HG03457 (cell line): ENCODE measurements at regions not wholly inside any gene's neighbourhood (a gene's known extent, or its start where the extent isn't known, plus 50 kb on each side); places are given as distances from the start of the nearest gene placed in this dataset.
"Not testable (repeated sequence)": the region's sequence is repeated elsewhere in the genome, so short reads cannot be mapped to it uniquely, and the experiment has no call there.

Experiments used
- ATAC-seq: cut with Tn5 transposase; IDR thresholded peaks from one replicate; pipeline ENCODE4 v1.9.1; 2021; ENCODE audit warnings: moderate number of reproducible peaks; ENCODE audit not compliant: unreplicated experiment

- no peak for ATAC-seq
Observed at GRCh38 chr5:54885636-54886035, 99.8 kb downstream of the ESM1 start.

- ATAC-seq: no peak
Observed at GRCh38 chr5:54884195-54884536, 101.2 kb downstream of the ESM1 start.

- no peak for ATAC-seq
Observed at GRCh38 chr5:54883374-54884194, 101.8 kb downstream of the ESM1 start.

GRCh38 chr5:54882841-54883240 lies 102.6 kb downstream of the ESM1 start:
- ATAC-seq: no peak

- ATAC-seq: no peak
Observed at GRCh38 chr5:54882101-54882500, 103.3 kb downstream of the ESM1 start.

- ATAC-seq: no peak
Observed at GRCh38 chr5:54881286-54882005, 103.9 kb downstream of the ESM1 start.

GRCh38 chr5:54876976-54877375 lies 108.4 kb downstream of the ESM1 start:
- no peak for ATAC-seq

GRCh38 chr5:54876556-54876955 lies 108.8 kb downstream of the ESM1 start:
- no peak for ATAC-seq

- no peak for ATAC-seq
Observed at GRCh38 chr5:54874337-54875021, 110.9 kb downstream of the ESM1 start.

GRCh38 chr5:54873691-54874090 lies 111.7 kb downstream of the ESM1 start:
- ATAC-seq: no peak

- ATAC-seq: no peak
Observed at GRCh38 chr5:54872810-54873209, 112.6 kb downstream of the ESM1 start.

GRCh38 chr5:54870271-54870670 lies 115.1 kb downstream of the ESM1 start:
- ATAC-seq: no peak

GRCh38 chr5:54869691-54870090 lies 115.7 kb downstream of the ESM1 start:
- ATAC-seq: no peak

- ATAC-seq: no peak
Observed at GRCh38 chr5:54868511-54869483, 116.6 kb downstream of the ESM1 start.

GRCh38 chr5:54867310-54867944 lies 118.0 kb downstream of the ESM1 start:
- ATAC-seq: no peak

GRCh38 chr5:54864911-54865515 lies 120.4 kb downstream of the ESM1 start:
- ATAC-seq: not testable (repeated sequence)

GRCh38 chr5:54862036-54862435 lies 123.4 kb downstream of the ESM1 start:
- ATAC-seq: no peak

GRCh38 chr5:54861212-54861894 lies 124.0 kb downstream of the ESM1 start:
- ATAC-seq: no peak

GRCh38 chr5:54860321-54860720 lies 125.1 kb downstream of the ESM1 start:
- ATAC-seq: no peak
